Muscle of arm (tissue), 1 donor: ENCODE measurements at regions not wholly inside any gene's neighbourhood (a gene's known extent, or its start where the extent isn't known, plus 50 kb on each side); places are given as distances from the start of the nearest gene placed in this dataset.

Source experiments
- DNase-seq: peaks from one replicate; pipeline ENCODE4 v3.0.0-alpha.2; 2013

- peak; percentile 64 for DNase-seq
Measured at GRCh38 chr1:165073185-165074007, 283.1 kb downstream of the LMX1A start.

- no peak for DNase-seq
Measured at GRCh38 chr1:165070675-165071074, 285.8 kb downstream of the LMX1A start.

- no peak for DNase-seq
Measured at GRCh38 chr1:165069829-165070228, 286.7 kb downstream of the LMX1A start.

- no peak for DNase-seq
Measured at GRCh38 chr1:165068741-165069140, 287.8 kb downstream of the LMX1A start.

GRCh38 chr1:165067829-165068228 is 288.7 kb downstream of the LMX1A start:
- no peak for DNase-seq

- DNase-seq: peak; percentile 79
Measured at GRCh38 chr1:165063181-165063965, 293.1 kb downstream of the LMX1A start.

- no peak for DNase-seq
Measured at GRCh38 chr1:165062346-165062745, 294.2 kb downstream of the LMX1A start.

GRCh38 chr1:165060285-165060793 is 296.2 kb downstream of the LMX1A start:
- no peak for DNase-seq

GRCh38 chr1:165057956-165058355 is 298.6 kb downstream of the LMX1A start:
- DNase-seq: no peak

GRCh38 chr1:165056914-165057313 is 299.6 kb downstream of the LMX1A start:
- DNase-seq: peak; percentile 74

GRCh38 chr1:165055581-165055980 is 300.9 kb downstream of the LMX1A start:
- no peak for DNase-seq

- no peak for DNase-seq
Measured at GRCh38 chr1:165054627-165055026, 301.9 kb downstream of the LMX1A start.

- peak; percentile 34 for DNase-seq
Measured at GRCh38 chr1:165053351-165053750, 303.2 kb downstream of the LMX1A start.

GRCh38 chr1:165052936-165053335 is 303.6 kb downstream of the LMX1A start:
- DNase-seq: peak; percentile 44

- DNase-seq: peak; percentile 38
Measured at GRCh38 chr1:165052431-165052830, 304.1 kb downstream of the LMX1A start.

GRCh38 chr1:165050246-165050645 is 306.3 kb downstream of the LMX1A start:
- no peak for DNase-seq

GRCh38 chr1:165047994-165048393 is 308.5 kb downstream of the LMX1A start:
- DNase-seq: no peak

- no peak for DNase-seq
Measured at GRCh38 chr1:165045902-165046301, 310.6 kb downstream of the LMX1A start.

- no peak for DNase-seq
Measured at GRCh38 chr1:165040641-165041040, 315.9 kb downstream of the LMX1A start.

- no peak for DNase-seq
Measured at GRCh38 chr1:165039996-165040395, 316.5 kb downstream of the LMX1A start.

GRCh38 chr1:165036403-165036802 is 320.1 kb downstream of the LMX1A start:
- DNase-seq: no peak

GRCh38 chr1:165034136-165034809 is 322.2 kb downstream of the LMX1A start:
- no peak for DNase-seq
